ENCODE measurements at regions not wholly inside any gene's neighbourhood (a gene's known extent, or its start where the extent isn't known, plus 50 kb on each side); places are given as distances from the start of the nearest gene placed in this dataset.

DNA sequence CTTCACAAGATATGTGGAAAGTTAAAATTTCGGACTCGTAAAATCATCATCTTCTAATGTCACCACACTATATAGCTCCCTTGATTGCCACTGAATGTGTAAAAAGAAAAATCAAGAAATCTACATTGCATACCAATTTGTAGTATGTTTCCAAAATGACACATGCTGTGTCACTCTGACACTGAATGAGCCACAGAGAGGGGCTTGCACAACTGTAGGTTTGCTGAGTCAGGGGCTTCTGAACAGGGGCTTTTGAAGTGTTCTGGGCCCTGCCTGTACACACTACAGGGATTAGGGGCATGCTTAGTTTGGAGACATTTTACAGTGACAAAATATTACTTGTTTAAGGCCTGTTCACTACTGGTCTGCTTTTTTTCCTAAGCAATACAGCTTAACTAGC, 234.4 kb upstream of the GRAMD2B start:
- Histone ChIP-seq H3K27ac (ENCODE audit: low read depth, low read length, severe bottlenecking) (peak overlapping the region; percentile 23), H3K9me3 (ENCODE audit: control insufficient read depth, low read length) (peaks cover 3% of the 10 kb centered on the region), H3K4me1 (ENCODE audit: control insufficient read depth, insufficient read depth, low read length, poor library complexity, severe bottlenecking) (peaks cover 11% of the 10 kb centered on the region), H3K36me3 (ENCODE audit: control insufficient read depth, insufficient read depth, low read length) (no peaks in the 10 kb centered on the region), H3K4me3 (ENCODE audit: extremely low read depth, insufficient read depth, low read length, poor library complexity, severe bottlenecking) (no peak overlapping the region)
- 100% methylated on average over 2 of the region's 2 CpGs; no CpG with 5 or more reads in 1 of the 2 experiments for WGBS, 2 experiments (ENCODE audit: insufficient coverage in 2 of 2)

DNA sequence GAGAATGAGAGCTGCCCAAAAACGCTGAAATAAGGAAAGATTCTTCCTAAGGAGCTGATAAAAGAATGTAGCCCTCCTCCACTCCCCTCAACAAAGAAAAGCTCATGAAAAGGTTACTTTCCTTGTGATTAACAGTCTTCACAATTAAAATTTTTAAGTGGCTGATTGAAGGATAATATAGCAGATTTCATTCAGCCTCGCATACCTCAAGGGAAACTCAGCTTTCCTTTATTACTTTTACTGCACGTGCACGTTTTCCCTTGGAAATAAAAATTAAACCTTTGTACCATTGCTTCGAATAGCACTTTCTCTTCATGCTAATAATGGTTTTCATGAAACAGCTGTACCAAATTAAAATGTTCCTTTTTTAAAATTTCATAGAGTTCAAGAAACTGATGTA, 234.0 kb upstream of the GRAMD2B start:
- Histone ChIP-seq H3K36me3 (ENCODE audit: control insufficient read depth, insufficient read depth, low read length) (no peaks in the 10 kb centered on the region), H3K4me1 (ENCODE audit: control insufficient read depth, insufficient read depth, low read length, poor library complexity, severe bottlenecking) (peaks cover 11% of the 10 kb centered on the region), H3K9me3 (ENCODE audit: control insufficient read depth, low read length) (peaks cover 3% of the 10 kb centered on the region), H3K4me3 (ENCODE audit: extremely low read depth, insufficient read depth, low read length, poor library complexity, severe bottlenecking) (no peak overlapping the region), H3K27ac (ENCODE audit: low read depth, low read length, severe bottlenecking) (no peak overlapping the region)
- no CpG with 5 or more reads among the region's 5 CpGs for WGBS, 2 experiments (ENCODE audit: insufficient coverage in 2 of 2)

DNA sequence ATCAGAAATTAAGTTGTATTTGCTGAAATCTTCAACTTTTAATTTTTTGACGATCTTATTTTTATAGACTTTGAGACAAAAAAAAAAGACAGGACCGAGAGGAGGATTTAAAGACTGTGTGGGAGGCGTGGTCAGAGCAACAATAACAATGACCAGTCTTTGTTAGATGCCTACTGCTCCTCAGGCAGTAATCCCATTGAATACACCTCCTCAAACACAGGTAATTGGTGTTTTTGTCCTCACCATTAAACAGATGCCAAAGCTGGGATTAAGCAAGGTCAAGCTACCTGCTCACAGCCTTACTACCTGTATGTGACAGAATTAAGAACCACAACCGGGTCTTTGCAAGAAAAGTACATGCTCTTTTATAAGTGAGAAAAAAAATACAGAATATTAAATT, 233.3 kb upstream of the GRAMD2B start:
- Histone ChIP-seq H3K36me3 (ENCODE audit: control insufficient read depth, insufficient read depth, low read length) (no peaks in the 10 kb centered on the region), H3K27ac (ENCODE audit: low read depth, low read length, severe bottlenecking) (no peak overlapping the region), H3K9me3 (ENCODE audit: control insufficient read depth, low read length) (peaks cover 3% of the 10 kb centered on the region), H3K4me3 (ENCODE audit: extremely low read depth, insufficient read depth, low read length, poor library complexity, severe bottlenecking) (no peak overlapping the region), H3K4me1 (ENCODE audit: control insufficient read depth, insufficient read depth, low read length, poor library complexity, severe bottlenecking) (peaks cover 11% of the 10 kb centered on the region)
- WGBS, 2 experiments (ENCODE audit: insufficient coverage in 2 of 2), result 60% methylated on average over 1 of the region's 4 CpGs; no CpG with 5 or more reads in 1 of the 2 experiments

DNA sequence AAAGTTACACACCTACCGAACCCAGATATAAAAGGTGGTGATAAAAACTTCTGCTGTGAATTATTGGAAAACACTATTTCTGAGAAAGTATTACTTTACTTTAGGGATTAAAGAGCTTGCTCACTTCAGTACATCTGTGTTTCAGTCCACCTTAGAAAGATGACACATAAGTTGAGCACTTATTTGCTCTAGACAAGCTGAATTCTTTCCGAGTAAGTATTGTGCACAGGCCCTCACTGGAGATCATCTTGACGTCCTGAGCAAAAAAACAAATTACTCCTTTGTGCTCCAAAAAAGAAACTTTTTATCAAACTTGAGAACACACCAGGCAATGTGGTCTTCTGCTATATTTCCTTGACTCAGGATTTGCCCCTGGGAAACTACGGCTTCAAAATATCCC, 231.0 kb upstream of the GRAMD2B start:
- Histone ChIP-seq H3K4me3 (ENCODE audit: extremely low read depth, insufficient read depth, low read length, poor library complexity, severe bottlenecking) (no peak overlapping the region), H3K9me3 (ENCODE audit: control insufficient read depth, low read length) (no peaks in the 10 kb centered on the region), H3K36me3 (ENCODE audit: control insufficient read depth, insufficient read depth, low read length) (no peaks in the 10 kb centered on the region), H3K27ac (ENCODE audit: low read depth, low read length, severe bottlenecking) (no peak overlapping the region), H3K4me1 (ENCODE audit: control insufficient read depth, insufficient read depth, low read length, poor library complexity, severe bottlenecking) (peaks cover 11% of the 10 kb centered on the region)
- 80 to 86% methylated on average over 2 to 3 of the region's 4 CpGs for WGBS, 2 experiments (ENCODE audit: insufficient coverage in 2 of 2)

GRCh38 chr5:126195410-126196100, 227.7 kb upstream of the GRAMD2B start:
- no peaks in the 10 kb centered on the region for H3K36me3 ChIP-seq (ENCODE audit: control insufficient read depth, insufficient read depth, low read length)
- no peaks in the 10 kb centered on the region for H3K4me1 ChIP-seq (ENCODE audit: control insufficient read depth, insufficient read depth, low read length, poor library complexity, severe bottlenecking)
- H3K4me3 ChIP-seq (ENCODE audit: extremely low read depth, insufficient read depth, low read length, poor library complexity, severe bottlenecking), result no peak overlapping the region
- WGBS, 2 experiments (ENCODE audit: insufficient coverage in 2 of 2), result 100% methylated on average over 2 to 3 of the region's 5 CpGs
- no peaks in the 10 kb centered on the region for H3K9me3 ChIP-seq (ENCODE audit: control insufficient read depth, low read length)
- H3K27ac ChIP-seq (ENCODE audit: low read depth, low read length, severe bottlenecking), result no peak overlapping the region

- H3K9me3 ChIP-seq (ENCODE audit: control insufficient read depth, low read length), result no peaks in the 10 kb centered on the region
- H3K4me1 ChIP-seq (ENCODE audit: control insufficient read depth, insufficient read depth, low read length, poor library complexity, severe bottlenecking), result no peaks in the 10 kb centered on the region
- no peak overlapping the region for H3K4me3 ChIP-seq (ENCODE audit: extremely low read depth, insufficient read depth, low read length, poor library complexity, severe bottlenecking)
- H3K27ac ChIP-seq (ENCODE audit: low read depth, low read length, severe bottlenecking), result no peak overlapping the region
- no peaks in the 10 kb centered on the region for H3K36me3 ChIP-seq (ENCODE audit: control insufficient read depth, insufficient read depth, low read length)
- 20 to 43% methylated on average over 1 of the region's 2 CpGs for WGBS, 2 experiments (ENCODE audit: insufficient coverage in 2 of 2)
Measured at GRCh38 chr5:126198531-126198930, 224.7 kb upstream of the GRAMD2B start.

GRCh38 chr5:126199467-126199866, 223.7 kb upstream of the GRAMD2B start:
- 67 to 83% methylated on average over 1 of the region's 4 CpGs for WGBS, 2 experiments (ENCODE audit: insufficient coverage in 2 of 2)

GRCh38 chr5:126208691-126209090, 214.5 kb upstream of the GRAMD2B start:
- Histone ChIP-seq H3K9me3 (ENCODE audit: control insufficient read depth, low read length) (no peaks in the 10 kb centered on the region), H3K27ac (ENCODE audit: low read depth, low read length, severe bottlenecking) (no peak overlapping the region), H3K4me1 (ENCODE audit: control insufficient read depth, insufficient read depth, low read length, poor library complexity, severe bottlenecking) (no peaks in the 10 kb centered on the region), H3K4me3 (ENCODE audit: extremely low read depth, insufficient read depth, low read length, poor library complexity, severe bottlenecking) (no peak overlapping the region), H3K36me3 (ENCODE audit: control insufficient read depth, insufficient read depth, low read length) (no peaks in the 10 kb centered on the region)
- WGBS, 2 experiments (ENCODE audit: insufficient coverage in 2 of 2), result 93 to 100% methylated on average over 1 to 2 of the region's 4 CpGs

More at GRCh38 chr5:126199467-126199866, 223.7 kb upstream of the GRAMD2B start:
- Histone ChIP-seq H3K4me1 (ENCODE audit: control insufficient read depth, insufficient read depth, low read length, poor library complexity, severe bottlenecking) (no peaks in the 10 kb centered on the region), H3K36me3 (ENCODE audit: control insufficient read depth, insufficient read depth, low read length) (no peaks in the 10 kb centered on the region), H3K4me3 (ENCODE audit: extremely low read depth, insufficient read depth, low read length, poor library complexity, severe bottlenecking) (no peak overlapping the region), H3K27ac (ENCODE audit: low read depth, low read length, severe bottlenecking) (no peak overlapping the region), H3K9me3 (ENCODE audit: control insufficient read depth, low read length) (no peaks in the 10 kb centered on the region)

GRCh38 chr5:126210955-126211354, 212.3 kb upstream of the GRAMD2B start:
- 96 to 98% methylated on average over 4 to 6 of the region's 6 CpGs for WGBS, 2 experiments (ENCODE audit: insufficient coverage in 2 of 2)
- no peak overlapping the region for H3K27ac ChIP-seq (ENCODE audit: low read depth, low read length, severe bottlenecking)

DNA sequence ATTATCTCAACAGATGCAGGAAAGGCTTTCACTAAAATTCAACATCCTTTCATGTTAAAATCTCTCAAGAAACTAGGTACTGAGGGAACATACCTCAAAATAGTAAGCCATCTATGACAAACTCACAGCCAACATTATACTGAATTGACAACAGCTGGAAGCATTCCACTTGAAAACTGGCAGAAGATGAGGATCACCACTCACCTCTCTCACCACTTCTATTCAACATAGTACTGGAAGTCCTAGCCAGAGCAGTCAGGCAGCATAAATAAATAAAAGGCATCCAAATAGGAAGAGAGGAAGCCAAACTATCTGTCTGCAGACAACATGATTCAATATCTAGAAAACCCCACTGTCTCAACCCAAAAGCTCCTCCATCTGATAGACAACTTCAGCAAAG, 203.6 kb upstream of the GRAMD2B start:
- Histone ChIP-seq H3K9me3 (ENCODE audit: control insufficient read depth, low read length) (no peaks in the 10 kb centered on the region), H3K4me3 (ENCODE audit: extremely low read depth, insufficient read depth, low read length, poor library complexity, severe bottlenecking) (no peak overlapping the region), H3K36me3 (ENCODE audit: control insufficient read depth, insufficient read depth, low read length) (no peaks in the 10 kb centered on the region)

More at GRCh38 chr5:126210955-126211354, 212.3 kb upstream of the GRAMD2B start:
- Histone ChIP-seq H3K9me3 (ENCODE audit: control insufficient read depth, low read length) (no peaks in the 10 kb centered on the region), H3K4me3 (ENCODE audit: extremely low read depth, insufficient read depth, low read length, poor library complexity, severe bottlenecking) (no peak overlapping the region), H3K4me1 (ENCODE audit: control insufficient read depth, insufficient read depth, low read length, poor library complexity, severe bottlenecking) (no peaks in the 10 kb centered on the region), H3K36me3 (ENCODE audit: control insufficient read depth, insufficient read depth, low read length) (no peaks in the 10 kb centered on the region)

DNA sequence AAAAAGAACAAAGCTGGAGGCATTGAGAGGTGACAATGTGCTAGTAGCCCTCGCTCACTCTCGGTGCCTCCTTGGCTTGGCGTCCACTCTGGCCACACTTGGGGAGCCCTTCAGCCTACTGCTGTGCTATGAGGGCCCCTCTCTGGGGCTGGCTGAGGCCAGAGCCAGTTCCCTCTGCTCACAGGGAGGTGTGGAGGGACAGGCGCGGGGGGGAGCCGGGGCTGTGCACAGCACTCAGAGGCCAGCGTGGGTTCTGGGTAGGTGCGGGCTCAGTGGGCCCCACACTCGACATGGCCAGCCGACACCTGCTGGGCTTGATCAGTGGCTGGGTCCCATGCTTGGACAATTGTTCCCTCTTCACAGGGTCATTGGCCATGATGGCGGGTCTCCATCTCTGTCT, 202.5 kb upstream of the GRAMD2B start:
- Histone ChIP-seq H3K36me3 (ENCODE audit: control insufficient read depth, insufficient read depth, low read length) (no peaks in the 10 kb centered on the region), H3K9me3 (ENCODE audit: control insufficient read depth, low read length) (no peaks in the 10 kb centered on the region), H3K27ac (ENCODE audit: low read depth, low read length, severe bottlenecking) (no peak overlapping the region), H3K4me1 (ENCODE audit: control insufficient read depth, insufficient read depth, low read length, poor library complexity, severe bottlenecking) (no peaks in the 10 kb centered on the region), H3K4me3 (ENCODE audit: extremely low read depth, insufficient read depth, low read length, poor library complexity, severe bottlenecking) (no peak overlapping the region)
- WGBS, 2 experiments (ENCODE audit: insufficient coverage in 2 of 2), result 83 to 94% methylated on average over 10 to 11 of the region's 11 CpGs

More for the DNA sequence above, 203.6 kb upstream of the GRAMD2B start:
- Histone ChIP-seq H3K4me1 (ENCODE audit: control insufficient read depth, insufficient read depth, low read length, poor library complexity, severe bottlenecking) (no peaks in the 10 kb centered on the region), H3K27ac (ENCODE audit: low read depth, low read length, severe bottlenecking) (no peak overlapping the region)

Data from mesodermal cell (in vitro differentiated cells).